ENCODE measurements at regions not wholly inside any gene's neighbourhood (a gene's known extent, or its start where the extent isn't known, plus 50 kb on each side); places are given as distances from the start of the nearest gene placed in this dataset.
"Not testable (repeated sequence)": the region's sequence is repeated elsewhere in the genome, so short reads cannot be mapped to it uniquely, and the experiment has no call there.

- DNase-seq, result no peak
Observed at GRCh38 chr10:3941676-3942075, 156.7 kb upstream of the KLF6 start.

GRCh38 chr10:3936422-3937040 is 151.5 kb upstream of the KLF6 start:
- no peak for DNase-seq

- no peak for DNase-seq
Observed at GRCh38 chr10:3935933-3936359, 150.9 kb upstream of the KLF6 start.

GRCh38 chr10:3935141-3935540 is 150.1 kb upstream of the KLF6 start:
- peak; percentile 42 to 69 for DNase-seq

GRCh38 chr10:3933733-3934132 is 148.7 kb upstream of the KLF6 start:
- no peak for DNase-seq

- no peak for DNase-seq
Observed at GRCh38 chr10:3932597-3933375, 147.8 kb upstream of the KLF6 start.

GRCh38 chr10:3931901-3932300 is 146.9 kb upstream of the KLF6 start:
- DNase-seq, result no peak

- no peak for DNase-seq
Observed at GRCh38 chr10:3931224-3931623, 146.2 kb upstream of the KLF6 start.

- no peak for DNase-seq
Observed at GRCh38 chr10:3928569-3928968, 143.6 kb upstream of the KLF6 start.

GRCh38 chr10:3928078-3928477 is 143.1 kb upstream of the KLF6 start:
- DNase-seq, result no peak

GRCh38 chr10:3926675-3927525 is 141.9 kb upstream of the KLF6 start:
- DNase-seq, result no peak

GRCh38 chr10:3926258-3926657 is 141.2 kb upstream of the KLF6 start:
- no peak for DNase-seq

- DNase-seq, result no peak
Observed at GRCh38 chr10:3925184-3925583, 140.2 kb upstream of the KLF6 start.

- DNase-seq, result no peak
Observed at GRCh38 chr10:3924344-3924743, 139.3 kb upstream of the KLF6 start.

GRCh38 chr10:3923033-3923432 is 138.0 kb upstream of the KLF6 start:
- DNase-seq, result no peak

GRCh38 chr10:3919709-3920308 is 134.8 kb upstream of the KLF6 start:
- DNase-seq, result no peak

GRCh38 chr10:3917392-3917791 is 132.4 kb upstream of the KLF6 start:
- not testable (repeated sequence) for DNase-seq

GRCh38 chr10:3914733-3915132 is 129.7 kb upstream of the KLF6 start:
- no peak for DNase-seq

- DNase-seq, result no peak
Observed at GRCh38 chr10:3911713-3912442, 126.9 kb upstream of the KLF6 start.

GRCh38 chr10:3911241-3911640 is 126.2 kb upstream of the KLF6 start:
- no peak for DNase-seq

- DNase-seq, result no peak
Observed at GRCh38 chr10:3909339-3909738, 124.3 kb upstream of the KLF6 start.

GRCh38 chr10:3908183-3908582 is 123.2 kb upstream of the KLF6 start:
- DNase-seq, result no peak

- DNase-seq, result no peak
Observed at GRCh38 chr10:3907514-3907913, 122.5 kb upstream of the KLF6 start.
